Right lobe of liver (tissue), 4 donors: ENCODE measurements at regions not wholly inside any gene's neighbourhood (a gene's known extent, or its start where the extent isn't known, plus 50 kb on each side); places are given as distances from the start of the nearest gene placed in this dataset.

Experiments used
- POLR2A ChIP-seq: fragments of 450-650 bp; IDR thresholded peaks from one replicate; pipeline ENCODE4 v1.6.1; 2017; ENCODE audit warnings: antibody characterized with exemption, mild to moderate bottlenecking
- TF ChIP-seq, protein P1 (sequence below), 4 donors: fragments of 200-600 bp in 3 of 4; fragments of 450-650 bp in 1 of 4; IDR thresholded peaks; one replicate each; pipeline versions ENCODE4 v1.5.1 to v1.8.0; 2016 to 2022; ENCODE audit warnings: antibody characterized with exemption in 4 of 4, mild to moderate bottlenecking in 2 of 4
- donor health status: DM: no; HTN: no; CAD: no.
- donor health status: DM: no; HTN: no; CAD: no.
- donor health status: DM: no; HTN: yes; CAD: no.

GRCh38 chr11:112834277-112834755 lies 126.9 kb upstream of the NCAM1 start:
- TF ChIP-seq, protein P1, sequence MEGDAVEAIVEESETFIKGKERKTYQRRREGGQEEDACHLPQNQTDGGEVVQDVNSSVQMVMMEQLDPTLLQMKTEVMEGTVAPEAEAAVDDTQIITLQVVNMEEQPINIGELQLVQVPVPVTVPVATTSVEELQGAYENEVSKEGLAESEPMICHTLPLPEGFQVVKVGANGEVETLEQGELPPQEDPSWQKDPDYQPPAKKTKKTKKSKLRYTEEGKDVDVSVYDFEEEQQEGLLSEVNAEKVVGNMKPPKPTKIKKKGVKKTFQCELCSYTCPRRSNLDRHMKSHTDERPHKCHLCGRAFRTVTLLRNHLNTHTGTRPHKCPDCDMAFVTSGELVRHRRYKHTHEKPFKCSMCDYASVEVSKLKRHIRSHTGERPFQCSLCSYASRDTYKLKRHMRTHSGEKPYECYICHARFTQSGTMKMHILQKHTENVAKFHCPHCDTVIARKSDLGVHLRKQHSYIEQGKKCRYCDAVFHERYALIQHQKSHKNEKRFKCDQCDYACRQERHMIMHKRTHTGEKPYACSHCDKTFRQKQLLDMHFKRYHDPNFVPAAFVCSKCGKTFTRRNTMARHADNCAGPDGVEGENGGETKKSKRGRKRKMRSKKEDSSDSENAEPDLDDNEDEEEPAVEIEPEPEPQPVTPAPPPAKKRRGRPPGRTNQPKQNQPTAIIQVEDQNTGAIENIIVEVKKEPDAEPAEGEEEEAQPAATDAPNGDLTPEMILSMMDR (IDR thresholded peaks at IDR 0.05), result no peak
- TF ChIP-seq POLR2A, result no peak
